RWPE2 (cell line): ENCODE measurements at regions not wholly inside any gene's neighbourhood (a gene's known extent, or its start where the extent isn't known, plus 50 kb on each side); places are given as distances from the start of the nearest gene placed in this dataset.

ENCODE experiments used
- ATAC-seq: fragments of 200-7000 bp; cut with Tn5 transposase; 3 replicates; pipeline ENCODE4 v1.9.1; 2021; ENCODE audit warnings: low read depth
- DNase-seq: peaks from one replicate; pipeline ENCODE4 v3.0.0-alpha.2; 2020; ENCODE audit warnings: low spot score
- H3K27ac ChIP-seq: fragments of 450-650 bp; 2 replicates; pipeline ENCODE4 v1.5.1; 2017; ENCODE audit warnings: mild to moderate bottlenecking; ENCODE audit not compliant: poor library complexity, severe bottlenecking
- H3K27me3 ChIP-seq: fragments of 250-450 bp; sonication (Bioruptor Pico); 2 replicates; pipeline ENCODE4 v1.5.1; 2021; ENCODE audit warnings: mild to moderate bottlenecking, moderate library complexity; ENCODE audit not compliant: insufficient read depth, poor library complexity, severe bottlenecking
- H3K36me3 ChIP-seq: fragments of 250-450 bp; sonication (Bioruptor Pico); 2 replicates; pipeline ENCODE4 v1.5.1; 2020; ENCODE audit warnings: low read depth, mild to moderate bottlenecking, moderate library complexity
- H3K4me1 ChIP-seq: fragments of 250-450 bp; sonication (Bioruptor Pico); 2 replicates; pipeline ENCODE4 v1.5.1; 2021; ENCODE audit warnings: mild to moderate bottlenecking, moderate library complexity; ENCODE audit not compliant: insufficient read depth, poor library complexity, severe bottlenecking
- H3K4me3 ChIP-seq: fragments of 250-450 bp; sonication (Bioruptor Pico); 2 replicates; pipeline ENCODE4 v1.5.1; 2021; ENCODE audit warnings: mild to moderate bottlenecking, moderate library complexity; ENCODE audit not compliant: severe bottlenecking
- H3K9me3 ChIP-seq: fragments of 250-450 bp; sonication (Bioruptor Pico); 2 replicates; pipeline ENCODE4 v1.5.1; 2021; ENCODE audit warnings: mild to moderate bottlenecking, moderate library complexity; ENCODE audit not compliant: severe bottlenecking
- TF ChIP-seq, protein P1 (sequence below): fragments of 450-650 bp; IDR thresholded peaks from one replicate; pipeline ENCODE4 v1.5.1; 2017; ENCODE audit warnings: mild to moderate bottlenecking, moderate library complexity; ENCODE audit not compliant: poor library complexity, severe bottlenecking

DNA sequence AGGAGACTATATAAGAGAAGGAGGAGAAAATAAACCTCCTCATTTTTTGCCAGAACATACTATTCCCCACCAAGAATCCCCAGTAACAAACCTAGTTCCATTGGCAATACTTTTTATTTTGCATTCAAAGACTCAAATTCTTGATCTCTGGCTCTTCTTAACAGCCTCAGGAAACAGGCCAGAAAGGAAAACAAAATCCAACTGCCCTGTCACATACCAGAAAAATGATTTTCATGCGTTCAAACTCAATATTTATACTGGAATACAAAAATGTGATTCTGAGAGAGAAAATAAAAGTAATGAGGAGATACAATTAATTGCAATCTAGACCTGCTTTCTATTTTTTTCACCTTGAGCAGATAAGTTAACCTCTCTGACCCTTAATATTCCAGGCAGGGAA, 435.9 kb upstream of the AUTS2 start:
- no peaks in the 10 kb centered on the region for H3K4me1 ChIP-seq
- no peak overlapping the region for H3K4me3 ChIP-seq
- DNase-seq (no peak), ATAC-seq (no peak)
- no peaks in the 10 kb centered on the region for H3K27me3 ChIP-seq
- H3K36me3 ChIP-seq: no peaks in the 10 kb centered on the region
- H3K27ac ChIP-seq: no peak overlapping the region
- no peaks in the 10 kb centered on the region for H3K9me3 ChIP-seq
- TF ChIP-seq, protein P1, sequence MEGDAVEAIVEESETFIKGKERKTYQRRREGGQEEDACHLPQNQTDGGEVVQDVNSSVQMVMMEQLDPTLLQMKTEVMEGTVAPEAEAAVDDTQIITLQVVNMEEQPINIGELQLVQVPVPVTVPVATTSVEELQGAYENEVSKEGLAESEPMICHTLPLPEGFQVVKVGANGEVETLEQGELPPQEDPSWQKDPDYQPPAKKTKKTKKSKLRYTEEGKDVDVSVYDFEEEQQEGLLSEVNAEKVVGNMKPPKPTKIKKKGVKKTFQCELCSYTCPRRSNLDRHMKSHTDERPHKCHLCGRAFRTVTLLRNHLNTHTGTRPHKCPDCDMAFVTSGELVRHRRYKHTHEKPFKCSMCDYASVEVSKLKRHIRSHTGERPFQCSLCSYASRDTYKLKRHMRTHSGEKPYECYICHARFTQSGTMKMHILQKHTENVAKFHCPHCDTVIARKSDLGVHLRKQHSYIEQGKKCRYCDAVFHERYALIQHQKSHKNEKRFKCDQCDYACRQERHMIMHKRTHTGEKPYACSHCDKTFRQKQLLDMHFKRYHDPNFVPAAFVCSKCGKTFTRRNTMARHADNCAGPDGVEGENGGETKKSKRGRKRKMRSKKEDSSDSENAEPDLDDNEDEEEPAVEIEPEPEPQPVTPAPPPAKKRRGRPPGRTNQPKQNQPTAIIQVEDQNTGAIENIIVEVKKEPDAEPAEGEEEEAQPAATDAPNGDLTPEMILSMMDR: no peak

GRCh38 chr7:69162931-69163670, 435.2 kb upstream of the AUTS2 start:
- H3K36me3 ChIP-seq: no peaks in the 10 kb centered on the region
- TF ChIP-seq, protein P1: no peak
- no peak overlapping the region for H3K4me3 ChIP-seq
- H3K27me3 ChIP-seq: no peaks in the 10 kb centered on the region
- H3K9me3 ChIP-seq: no peaks in the 10 kb centered on the region
- no peaks in the 10 kb centered on the region for H3K4me1 ChIP-seq
- DNase-seq (no peak), ATAC-seq (no peak)
- H3K27ac ChIP-seq: no peak overlapping the region

DNA sequence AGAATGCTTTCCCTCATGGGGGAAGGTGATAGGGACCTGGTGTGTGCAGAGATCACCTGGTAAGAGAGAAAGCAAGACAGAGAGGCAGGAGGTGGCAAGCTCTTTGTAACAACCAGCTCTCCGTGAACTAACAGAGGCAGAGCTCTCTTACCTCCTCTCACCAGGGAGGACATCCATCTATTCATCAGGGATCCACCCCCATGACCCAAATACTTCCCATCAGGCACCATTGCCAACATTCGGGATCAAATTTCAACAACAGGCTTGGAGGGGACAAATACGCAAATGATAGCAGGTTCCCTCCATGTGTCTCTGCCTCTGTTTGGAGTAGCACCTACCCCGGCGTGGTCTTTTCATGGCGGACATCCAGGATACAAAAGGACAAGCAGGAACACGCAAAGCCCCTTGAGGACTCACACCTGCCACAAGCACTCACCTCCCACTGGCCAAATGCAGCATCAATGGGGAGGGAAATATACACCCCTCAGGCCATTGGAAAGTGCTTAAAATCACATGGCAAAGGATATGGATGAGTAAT, 431.2 kb upstream of the AUTS2 start:
- Histone ChIP-seq H3K27me3 (no peaks in the 10 kb centered on the region), H3K27ac (no peak overlapping the region), H3K4me3 (no peak overlapping the region), H3K36me3 (no peaks in the 10 kb centered on the region), H3K9me3 (no peaks in the 10 kb centered on the region), H3K4me1 (no peaks in the 10 kb centered on the region)
- ATAC-seq: no peak
- TF ChIP-seq, protein P1: no peak
- no peak for DNase-seq

- H3K27ac ChIP-seq: no peak overlapping the region
- ATAC-seq: no peak
- no peak overlapping the region for H3K4me3 ChIP-seq
- no peaks in the 10 kb centered on the region for H3K9me3 ChIP-seq
- DNase-seq: no peak
- H3K4me1 ChIP-seq: no peaks in the 10 kb centered on the region
- H3K36me3 ChIP-seq: no peaks in the 10 kb centered on the region
- TF ChIP-seq, protein P1: no peak
- H3K27me3 ChIP-seq: no peaks in the 10 kb centered on the region
These were observed 428.9 kb upstream of the AUTS2 start for GRCh38 chr7:69169386-69169785.
